Stimulated activated effector memory CD8-positive, alpha-beta T cell treated with anti-CD3 and anti-CD28 coated beads, Interleukin-12 subunit alpha, Interleukin-12 subunit beta, amount 100 ng/mL, for 72 hours (primary cell): ENCODE measurements at regions not wholly inside any gene's neighbourhood (a gene's known extent, or its start where the extent isn't known, plus 50 kb on each side); places are given as distances from the start of the nearest gene placed in this dataset.

ENCODE experiments used
- ATAC-seq: fragments of 150-1000 bp; cut with Tn5 transposase; 2 replicates; pipeline ENCODE4 v1.10.0; 2021
- DNase-seq, 2 donors: peaks; one replicate each; pipeline ENCODE4 v3.0.0; 2021 to 2022; ENCODE audit warnings: low spot score in 2 of 2
- H3K27ac Mint-ChIP-seq: one replicate; pipeline ENCODE4 v1.8.0; 2022; ENCODE audit warnings: mild to moderate bottlenecking, mixed read lengths
- H3K36me3 Mint-ChIP-seq: one replicate; pipeline ENCODE4 v1.8.0; 2022; ENCODE audit warnings: mild to moderate bottlenecking, mixed read lengths
- H3K4me1 Mint-ChIP-seq: one replicate; pipeline ENCODE4 v1.8.0; 2022; ENCODE audit warnings: mixed read lengths
- H3K4me3 Mint-ChIP-seq: one replicate; pipeline ENCODE4 v1.8.0; 2022; ENCODE audit warnings: mild to moderate bottlenecking, mixed read lengths
- H3K9me3 Mint-ChIP-seq: one replicate; pipeline ENCODE4 v1.8.0; 2022; ENCODE audit warnings: mixed read lengths

- DNase-seq: no peak
- no peak overlapping the region for H3K27ac Mint-ChIP-seq
These were observed 67.9 kb downstream of the TTLL2 start for GRCh38 chr6:167392631-167393316.

GRCh38 chr6:167393731-167394130 lies 68.8 kb downstream of the TTLL2 start:
- Mint-ChIP-seq H3K4me1 (no peaks in the 10 kb centered on the region), H3K9me3 (no peaks in the 10 kb centered on the region), H3K4me3 (no peak overlapping the region), H3K27ac (no peak overlapping the region), H3K36me3 (peaks cover 8% of the 10 kb centered on the region)
- DNase-seq: no peak
- no peak for ATAC-seq

More at GRCh38 chr6:167392631-167393316, 67.9 kb downstream of the TTLL2 start:
- Mint-ChIP-seq H3K4me1 (no peaks in the 10 kb centered on the region), H3K9me3 (no peaks in the 10 kb centered on the region), H3K4me3 (no peak overlapping the region), H3K36me3 (peaks cover 8% of the 10 kb centered on the region)
- peak; percentile 32 for ATAC-seq

GRCh38 chr6:167394339-167394738 lies 69.5 kb downstream of the TTLL2 start:
- Mint-ChIP-seq H3K36me3 (peaks cover 8% of the 10 kb centered on the region), H3K27ac (no peak overlapping the region), H3K4me3 (no peak overlapping the region), H3K4me1 (no peaks in the 10 kb centered on the region), H3K9me3 (no peaks in the 10 kb centered on the region)
- ATAC-seq (no peak), DNase-seq (no peak)

- Mint-ChIP-seq H3K36me3 (peaks cover 8% of the 10 kb centered on the region), H3K9me3 (no peaks in the 10 kb centered on the region), H3K4me1 (no peaks in the 10 kb centered on the region), H3K4me3 (no peak overlapping the region), H3K27ac (no peak overlapping the region)
- no peak for ATAC-seq
- no peak for DNase-seq
These were observed 69.9 kb downstream of the TTLL2 start for GRCh38 chr6:167394820-167395219.

- Mint-ChIP-seq H3K4me3 (no peak overlapping the region), H3K9me3 (no peaks in the 10 kb centered on the region), H3K4me1 (no peaks in the 10 kb centered on the region), H3K36me3 (peaks cover 8% of the 10 kb centered on the region), H3K27ac (no peak overlapping the region)
- ATAC-seq: no peak
- DNase-seq: no peak
These were observed 71.3 kb downstream of the TTLL2 start for GRCh38 chr6:167396068-167396658.

GRCh38 chr6:167396659-167397490 lies 72.0 kb downstream of the TTLL2 start:
- DNase-seq (no peak), ATAC-seq (no peak)
- H3K27ac Mint-ChIP-seq: no peak overlapping the region
- no peak overlapping the region for H3K4me3 Mint-ChIP-seq
- peaks cover 8% of the 10 kb centered on the region for H3K36me3 Mint-ChIP-seq
- H3K4me1 Mint-ChIP-seq: no peaks in the 10 kb centered on the region
- no peaks in the 10 kb centered on the region for H3K9me3 Mint-ChIP-seq

GRCh38 chr6:167397712-167398111 lies 72.8 kb downstream of the TTLL2 start:
- H3K27ac Mint-ChIP-seq: no peak overlapping the region
- H3K4me1 Mint-ChIP-seq: no peaks in the 10 kb centered on the region

GRCh38 chr6:167398214-167399050 lies 73.5 kb downstream of the TTLL2 start:
- Mint-ChIP-seq H3K9me3 (no peaks in the 10 kb centered on the region), H3K36me3 (no peaks in the 10 kb centered on the region), H3K4me1 (no peaks in the 10 kb centered on the region), H3K27ac (no peak overlapping the region), H3K4me3 (no peak overlapping the region)
- no peak for DNase-seq
- peak; percentile 4 for ATAC-seq

More at GRCh38 chr6:167397712-167398111, 72.8 kb downstream of the TTLL2 start:
- DNase-seq (no peak), ATAC-seq (no peak)
- Mint-ChIP-seq H3K4me3 (no peak overlapping the region), H3K36me3 (peaks cover 3% of the 10 kb centered on the region), H3K9me3 (no peaks in the 10 kb centered on the region)

- no peak for ATAC-seq
- H3K27ac Mint-ChIP-seq: no peak overlapping the region
- DNase-seq: no peak
- no peaks in the 10 kb centered on the region for H3K4me1 Mint-ChIP-seq
- H3K36me3 Mint-ChIP-seq: no peaks in the 10 kb centered on the region
- no peaks in the 10 kb centered on the region for H3K9me3 Mint-ChIP-seq
- no peak overlapping the region for H3K4me3 Mint-ChIP-seq
These were observed 74.1 kb downstream of the TTLL2 start for GRCh38 chr6:167399051-167399387.

- ATAC-seq: no peak
- Mint-ChIP-seq H3K4me1 (no peaks in the 10 kb centered on the region), H3K9me3 (no peaks in the 10 kb centered on the region), H3K4me3 (no peak overlapping the region), H3K36me3 (no peaks in the 10 kb centered on the region), H3K27ac (no peak overlapping the region)
- no peak for DNase-seq
These were observed 74.7 kb downstream of the TTLL2 start for GRCh38 chr6:167399599-167399998.

GRCh38 chr6:167400482-167401138 lies 75.7 kb downstream of the TTLL2 start:
- Mint-ChIP-seq H3K27ac (no peak overlapping the region), H3K4me1 (no peaks in the 10 kb centered on the region), H3K36me3 (no peaks in the 10 kb centered on the region), H3K4me3 (no peak overlapping the region), H3K9me3 (no peaks in the 10 kb centered on the region)
- ATAC-seq: no peak
- no peak for DNase-seq

GRCh38 chr6:167401525-167402194 lies 76.8 kb downstream of the TTLL2 start:
- H3K36me3 Mint-ChIP-seq: no peaks in the 10 kb centered on the region
- no peaks in the 10 kb centered on the region for H3K9me3 Mint-ChIP-seq
- no peak for ATAC-seq
- DNase-seq: no peak
- no peaks in the 10 kb centered on the region for H3K4me1 Mint-ChIP-seq
- no peak overlapping the region for H3K4me3 Mint-ChIP-seq
- no peak overlapping the region for H3K27ac Mint-ChIP-seq

- H3K27ac Mint-ChIP-seq: no peak overlapping the region
- H3K4me1 Mint-ChIP-seq: no peaks in the 10 kb centered on the region
- H3K4me3 Mint-ChIP-seq: no peak overlapping the region
- DNase-seq: no peak
- no peak for ATAC-seq
- H3K9me3 Mint-ChIP-seq: no peaks in the 10 kb centered on the region
- H3K36me3 Mint-ChIP-seq: no peaks in the 10 kb centered on the region
These were observed 77.4 kb downstream of the TTLL2 start for GRCh38 chr6:167402195-167402686.

GRCh38 chr6:167403427-167403826 lies 78.5 kb downstream of the TTLL2 start:
- no peak for ATAC-seq
- no peaks in the 10 kb centered on the region for H3K36me3 Mint-ChIP-seq
- no peak overlapping the region for H3K4me3 Mint-ChIP-seq
- no peak for DNase-seq
- H3K27ac Mint-ChIP-seq: no peak overlapping the region
- H3K4me1 Mint-ChIP-seq: no peaks in the 10 kb centered on the region
- no peaks in the 10 kb centered on the region for H3K9me3 Mint-ChIP-seq
